ENCODE measurements at regions not wholly inside any gene's neighbourhood (a gene's known extent, or its start where the extent isn't known, plus 50 kb on each side); places are given as distances from the start of the nearest gene placed in this dataset.

GRCh38 chr5:123771715-123772114, 259.7 kb downstream of the CSNK1G3 start:
- CTCF ChIA-PET (ENCODE audit: unreplicated experiment) = no interaction called here
- BruUV-seq (replicated peaks) = no TSS peak
- H3K79me2 ChIP-seq (ENCODE audit: insufficient read depth, low read depth, low read length) = no peaks in the 10 kb centered on the region
- H3K9me3 ChIP-seq (ENCODE audit: low read length) = no peaks in the 10 kb centered on the region
- H3K9me2 ChIP-seq (ENCODE audit: insufficient read depth, low read length) = no peaks in the 10 kb centered on the region
- DNase-seq (ENCODE audit: low spot score) = no peak
- H3K4me2 ChIP-seq (ENCODE audit: low read length) = no peak overlapping the region
- H3K4me3 ChIP-seq (ENCODE audit: low read depth, low read length, poor library complexity, severe bottlenecking) = no peak overlapping the region
- no peak overlapping the region for H2AFZ ChIP-seq (ENCODE audit: low read length)
- POLR2A ChIA-PET = no interaction called here
- intact Hi-C loops (cut with micrococcal nuclease; ENCODE audit: unreplicated experiment) = no loop called here
- TF ChIP-seq CTCF (conservative IDR thresholded peaks at IDR 0.05; ENCODE audit: low read length) (no peak), EZH2phosphoT487 (IDR thresholded peaks at IDR 0.05; ENCODE audit: borderline replicate concordance, low read depth, low read length) (no peak)
- no peaks in the 10 kb centered on the region for H3K36me3 ChIP-seq (ENCODE audit: insufficient read depth, low read length)
- no peaks in the 10 kb centered on the region for H4K20me1 ChIP-seq (ENCODE audit: insufficient read depth, low read length)
- H3K27ac ChIP-seq (ENCODE audit: low read depth, low read length, poor library complexity, severe bottlenecking) = no peak overlapping the region
- H3K4me1 ChIP-seq (ENCODE audit: insufficient read depth, low read length, poor library complexity, severe bottlenecking) = no peaks in the 10 kb centered on the region

- BruUV-seq (replicated peaks) = no TSS peak
- TF ChIP-seq CTCF (conservative IDR thresholded peaks at IDR 0.05; ENCODE audit: low read length) (no peak), EZH2phosphoT487 (IDR thresholded peaks at IDR 0.05; ENCODE audit: borderline replicate concordance, low read depth, low read length) (no peak)
- Histone ChIP-seq H3K4me2 (ENCODE audit: low read length) (no peak overlapping the region), H3K9me2 (ENCODE audit: insufficient read depth, low read length) (no peaks in the 10 kb centered on the region), H3K36me3 (ENCODE audit: insufficient read depth, low read length) (no peaks in the 10 kb centered on the region), H3K27ac (ENCODE audit: low read depth, low read length, poor library complexity, severe bottlenecking) (no peak overlapping the region), H4K20me1 (ENCODE audit: insufficient read depth, low read length) (no peaks in the 10 kb centered on the region), H3K4me3 (ENCODE audit: low read depth, low read length, poor library complexity, severe bottlenecking) (no peak overlapping the region), H2AFZ (ENCODE audit: low read length) (no peak overlapping the region), H3K4me1 (ENCODE audit: insufficient read depth, low read length, poor library complexity, severe bottlenecking) (no peaks in the 10 kb centered on the region), H3K9me3 (ENCODE audit: low read length) (no peaks in the 10 kb centered on the region), H3K79me2 (ENCODE audit: insufficient read depth, low read depth, low read length) (no peaks in the 10 kb centered on the region)
- no peak for DNase-seq (ENCODE audit: low spot score)
- POLR2A ChIA-PET = no interaction called here
- CTCF ChIA-PET (ENCODE audit: unreplicated experiment) = no interaction called here
- intact Hi-C loops (cut with micrococcal nuclease; ENCODE audit: unreplicated experiment) = no loop called here
Observed at GRCh38 chr5:123763201-123763600, 251.2 kb downstream of the CSNK1G3 start.

- CTCF ChIA-PET (ENCODE audit: unreplicated experiment) = no interaction called here
- H2AFZ ChIP-seq (ENCODE audit: low read length) = no peak overlapping the region
- no peak for DNase-seq (ENCODE audit: low spot score)
- POLR2A ChIA-PET = no interaction called here
- H3K4me1 ChIP-seq (ENCODE audit: insufficient read depth, low read length, poor library complexity, severe bottlenecking) = no peaks in the 10 kb centered on the region
- H3K4me3 ChIP-seq (ENCODE audit: low read depth, low read length, poor library complexity, severe bottlenecking) = no peak overlapping the region
- no peak overlapping the region for H3K27ac ChIP-seq (ENCODE audit: low read depth, low read length, poor library complexity, severe bottlenecking)
- H3K4me2 ChIP-seq (ENCODE audit: low read length) = no peak overlapping the region
- no TSS peak for BruUV-seq (replicated peaks)
- no peaks in the 10 kb centered on the region for H3K9me3 ChIP-seq (ENCODE audit: low read length)
- no peak for TF ChIP-seq EZH2phosphoT487 (IDR thresholded peaks at IDR 0.05; ENCODE audit: borderline replicate concordance, low read depth, low read length)
- no peak for TF ChIP-seq CTCF (conservative IDR thresholded peaks at IDR 0.05; ENCODE audit: low read length)
- H3K36me3 ChIP-seq (ENCODE audit: insufficient read depth, low read length) = no peaks in the 10 kb centered on the region
- no peaks in the 10 kb centered on the region for H3K79me2 ChIP-seq (ENCODE audit: insufficient read depth, low read depth, low read length)
- no peaks in the 10 kb centered on the region for H3K9me2 ChIP-seq (ENCODE audit: insufficient read depth, low read length)
- intact Hi-C loops (cut with micrococcal nuclease; ENCODE audit: unreplicated experiment) = no loop called here
- H4K20me1 ChIP-seq (ENCODE audit: insufficient read depth, low read length) = no peaks in the 10 kb centered on the region
Observed at GRCh38 chr5:123756816-123757215, 244.8 kb downstream of the CSNK1G3 start.
